EH (cell line): ENCODE measurements at regions not wholly inside any gene's neighbourhood (a gene's known extent, or its start where the extent isn't known, plus 50 kb on each side); places are given as distances from the start of the nearest gene placed in this dataset.
A peak's percentile ranks its signal among the peaks of the same experiment; 100 is the strongest.
"Not testable (repeated sequence)": the region's sequence is repeated elsewhere in the genome, so short reads cannot be mapped to it uniquely, and the experiment has no call there.

ENCODE experiments used
- DNase-seq: peaks from one replicate; pipeline ENCODE4 v3.0.0-alpha.2; 2015; ENCODE audit warnings: low read depth

GRCh38 chrX:55813150-55813549 is 95.6 kb downstream of the RRAGB start:
- no peak for DNase-seq

DNA sequence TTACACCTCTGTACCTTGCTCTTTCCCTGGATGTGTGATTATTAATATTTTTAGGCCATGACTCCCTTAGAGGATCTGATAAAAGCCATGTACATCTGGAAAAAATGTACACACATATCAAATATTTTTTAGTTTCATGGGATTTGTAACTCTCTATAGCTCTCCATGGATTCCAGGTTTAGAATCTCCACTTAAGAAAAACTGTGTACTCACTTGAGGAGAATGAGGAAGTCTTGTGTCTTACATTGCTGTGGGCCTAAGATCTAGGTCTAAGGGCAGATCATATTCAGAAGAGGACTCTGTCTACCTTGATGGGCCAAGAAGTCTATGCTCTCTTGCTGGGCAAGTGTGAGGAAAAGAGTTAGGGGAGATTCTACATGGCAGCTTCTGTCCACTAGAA is 98.0 kb downstream of the RRAGB start:
- no peak for DNase-seq

DNA sequence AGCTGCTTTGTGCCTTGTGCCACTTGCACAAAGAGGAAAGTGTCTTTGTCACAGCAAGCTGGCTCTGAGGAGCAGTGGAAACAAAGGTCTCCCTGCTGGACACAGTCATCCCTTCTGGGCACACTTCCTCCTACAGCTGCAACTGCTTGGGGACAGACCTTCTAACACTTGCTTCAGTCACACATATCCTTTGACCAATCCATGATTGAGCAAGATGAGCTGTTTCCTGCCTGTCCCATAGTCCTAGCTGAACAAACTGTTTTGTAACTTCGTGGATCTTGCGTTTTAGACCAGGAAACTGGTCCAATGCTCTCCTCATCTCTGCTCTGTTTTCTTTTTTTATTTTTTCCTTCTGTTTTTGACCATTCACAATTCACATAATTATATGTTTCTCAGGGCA is 98.5 kb downstream of the RRAGB start:
- no peak for DNase-seq

- DNase-seq, result no peak
Observed at GRCh38 chrX:55818673-55819375, 101.3 kb downstream of the RRAGB start.

- no peak for DNase-seq
Observed at GRCh38 chrX:55839485-55839884, 121.9 kb downstream of the RRAGB start.

- no peak for DNase-seq
Observed at GRCh38 chrX:55841962-55842752, 124.6 kb downstream of the RRAGB start.

- not testable (repeated sequence) for DNase-seq
Observed at GRCh38 chrX:55866779-55867178, 149.2 kb downstream of the RRAGB start.

- peak; percentile 7 for DNase-seq
Observed at GRCh38 chrX:55867181-55867651, 149.7 kb downstream of the RRAGB start.

DNA sequence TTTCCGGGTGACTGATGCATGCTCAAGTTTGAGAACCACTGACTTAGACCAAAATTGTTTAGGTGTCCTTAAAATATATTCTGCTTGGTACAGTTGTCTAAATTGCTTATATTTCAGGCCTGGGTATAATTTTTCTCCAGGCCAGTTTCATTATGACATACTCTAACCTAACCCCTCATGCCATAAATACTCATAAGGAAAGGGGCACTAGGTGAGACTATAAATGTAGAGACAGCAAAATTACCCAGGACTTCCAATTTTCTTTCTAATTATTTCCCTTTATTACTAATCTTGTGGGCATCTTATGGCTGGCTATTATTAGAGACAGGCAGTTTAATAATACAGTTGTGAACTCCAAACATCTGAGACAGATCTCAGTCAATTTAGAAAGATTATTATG is 150.2 kb downstream of the RRAGB start:
- DNase-seq, result no peak

DNA sequence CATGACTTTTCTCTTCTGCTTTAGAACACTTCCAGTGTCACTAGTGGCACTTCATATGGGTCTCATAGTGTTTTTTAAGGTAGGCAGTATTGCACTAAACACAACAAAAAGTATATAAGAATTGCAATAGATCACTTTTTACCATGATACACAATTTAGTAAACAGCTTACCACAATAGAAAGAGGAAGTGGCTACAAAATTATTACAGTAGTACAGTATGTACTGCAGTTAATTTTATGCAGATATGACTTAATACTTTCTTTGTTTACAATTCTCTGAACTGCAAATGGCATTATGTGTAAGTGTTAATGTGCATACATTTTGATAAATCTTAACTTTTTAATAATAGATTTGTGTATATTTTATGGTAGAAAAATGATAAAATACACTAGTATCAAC is 157.3 kb downstream of the RRAGB start:
- DNase-seq, result no peak

GRCh38 chrX:55883541-55883940 is 166.0 kb downstream of the RRAGB start:
- not testable (repeated sequence) for DNase-seq

- peak; percentile 36 for DNase-seq
Observed at GRCh38 chrX:55907968-55908607, 190.5 kb downstream of the RRAGB start.

DNA sequence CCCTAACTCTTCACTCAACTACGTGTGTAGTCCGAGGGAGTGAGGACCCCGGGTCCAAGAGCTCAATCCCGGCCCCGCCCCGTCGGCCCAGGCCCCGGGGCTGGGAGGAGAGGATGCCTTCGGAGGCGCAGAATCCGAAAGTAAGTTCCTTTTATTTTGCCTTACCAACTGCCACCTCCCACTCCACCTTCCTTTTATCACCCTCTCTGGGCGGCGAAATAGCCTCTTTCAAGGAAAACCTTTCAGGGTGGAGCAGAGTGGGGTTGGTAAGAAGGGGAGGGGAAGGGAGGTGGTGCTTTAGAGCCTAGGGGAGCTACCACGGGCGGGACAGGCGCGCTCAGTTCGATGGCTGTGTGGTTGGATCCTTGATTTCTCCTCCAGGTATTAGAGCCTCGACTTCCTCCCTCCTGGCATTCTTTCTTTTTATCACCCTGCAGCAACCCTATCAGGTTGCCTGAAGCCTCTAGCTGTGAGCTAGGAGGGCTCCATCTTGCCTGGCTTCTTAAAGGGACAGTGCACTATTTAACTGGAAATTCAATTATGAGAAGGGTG is 191.2 kb downstream of the RRAGB start:
- peak; percentile 13 for DNase-seq

DNA sequence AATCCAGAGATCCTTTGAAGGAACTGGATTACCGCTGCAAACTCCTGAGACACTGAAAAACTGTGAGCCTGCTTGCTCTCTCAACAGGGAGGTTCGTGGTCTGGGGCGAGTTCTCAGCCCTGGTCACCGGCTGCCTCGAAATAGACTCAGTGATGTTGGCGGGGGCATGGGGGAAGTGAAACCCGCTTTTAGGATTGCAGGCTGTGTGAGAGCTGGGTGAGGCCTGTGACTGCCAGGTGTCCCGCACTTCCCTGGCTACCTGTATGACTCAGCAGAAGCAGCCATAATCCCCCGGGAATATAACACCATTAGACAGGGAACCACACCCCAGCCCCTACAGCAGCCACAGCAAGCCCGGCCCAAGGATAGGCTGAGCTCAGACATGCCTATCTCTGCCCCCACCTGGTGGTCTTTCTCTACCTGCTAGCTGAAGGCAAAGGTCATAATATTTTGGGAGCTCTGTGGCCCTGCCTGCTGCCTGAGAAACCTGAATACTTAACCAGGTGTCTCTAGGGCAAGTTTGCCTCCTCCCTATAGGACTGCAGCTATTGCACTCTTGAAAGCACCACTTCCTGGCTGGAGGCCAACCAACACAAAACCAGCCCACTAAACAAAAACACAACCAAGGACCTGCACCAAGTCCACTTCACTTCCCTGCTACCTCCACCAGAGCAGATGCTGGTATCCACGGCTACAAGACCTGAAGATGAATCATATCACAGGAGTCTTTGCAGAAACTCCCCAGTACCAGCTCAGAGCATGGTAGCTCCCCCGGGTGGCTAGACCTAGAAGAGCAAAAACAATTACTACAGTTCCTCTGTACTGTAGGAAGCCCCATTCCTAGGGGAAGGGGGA is 202.0 kb downstream of the RRAGB start:
- DNase-seq, result no peak

DNA sequence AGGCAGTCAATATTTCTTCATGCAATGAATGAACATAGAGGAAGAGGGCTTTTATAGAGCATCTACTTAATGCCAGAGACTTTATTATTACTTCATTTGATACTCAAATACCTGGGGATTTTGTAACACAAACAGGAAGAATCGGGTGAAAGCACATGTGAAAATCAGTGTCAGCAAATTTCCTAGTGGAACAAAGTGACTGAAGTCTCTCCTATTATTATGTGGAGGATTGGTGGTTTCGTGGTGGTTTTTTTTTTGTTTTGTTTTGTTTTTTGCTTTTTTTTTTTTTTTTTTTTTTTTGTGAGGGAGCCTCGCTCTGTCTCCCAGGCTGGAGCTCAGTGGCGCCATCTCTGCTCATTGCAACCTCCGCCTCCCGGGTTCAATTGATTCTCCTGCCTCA is 207.0 kb downstream of the RRAGB start:
- DNase-seq, result no peak

- not testable (repeated sequence) for DNase-seq
Observed at GRCh38 chrX:55928529-55928928, 211.0 kb downstream of the RRAGB start.
